ENCODE measurements at regions not wholly inside any gene's neighbourhood (a gene's known extent, or its start where the extent isn't known, plus 50 kb on each side); places are given as distances from the start of the nearest gene placed in this dataset.

GRCh38 chr16:55184052-55184451, 140.0 kb upstream of the IRX6 start:
- FAIRE-seq (no peak), ATAC-seq (no peak), DNase-seq (ENCODE audit: extremely low read depth in 1 of 4, low spot score in 3 of 4) (no peak)
- H3K9me1 ChIP-seq (ENCODE audit: control insufficient read depth, insufficient read depth, low read length): no peaks in the 10 kb centered on the region
- ChIA-PET CTCF (ENCODE audit: low intra/inter-chr PET ratio) (no interaction called here), POLR2A (no interaction called here)
- BruUV-seq (replicated peaks): no TSS peak
- TF ChIP-seq KLF10 (CRISPR knock-in tag; IDR thresholded peaks at IDR 0.05): no peak
- TF ChIP-seq UBTF (IDR thresholded peaks at IDR 0.05; ENCODE audit: borderline replicate concordance in 1 of 2, low read depth in 2 of 2, low read length in 2 of 2): no peak
- no peak for TF ChIP-seq TRIM24 (IDR thresholded peaks at IDR 0.05)
- no peak for TF ChIP-seq ZBTB12 (CRISPR knock-in tag; IDR thresholded peaks at IDR 0.05)
- TF ChIP-seq SRSF9 (IDR thresholded peaks at IDR 0.05; ENCODE audit: borderline replicate concordance, low read depth, low read length): no peak
- TF ChIP-seq ZNF184 (CRISPR knock-in tag; IDR thresholded peaks at IDR 0.05): no peak
- TF ChIP-seq E2F4 (CRISPR knock-in tag; IDR thresholded peaks at IDR 0.05; ENCODE audit: low read depth): no peak
- H3K79me2 ChIP-seq (ENCODE audit: control insufficient read depth, insufficient read depth, low read length): no peaks in the 10 kb centered on the region
- H3K9ac ChIP-seq (ENCODE audit: insufficient read depth in 1 of 2, low read depth in 2 of 2, low read length in 2 of 2): no peak overlapping the region
- H3K27me3 ChIP-seq (ENCODE audit: control insufficient read depth in 2 of 2, insufficient read depth in 2 of 2, low read length in 2 of 2): peaks cover 0 to 10% of the 10 kb centered on the region in 2 experiments; a peak in 2 of 5 replicates
- H3K4me2 ChIP-seq (ENCODE audit: insufficient read depth, low read length): no peak overlapping the region
- no peaks in the 10 kb centered on the region for H3K9me3 ChIP-seq (replicated peaks; ENCODE audit: control insufficient read depth, insufficient read depth, low read depth, low read length)
- in situ Hi-C loops (cut with MboI): no loop called here
- no peaks in the 10 kb centered on the region for H3K4me1 ChIP-seq (replicated peaks in 1 of 2; ENCODE audit: control insufficient read depth in 2 of 2, insufficient read depth in 2 of 2, low read length in 2 of 2)
- H3K4me3 ChIP-seq: no peak overlapping the region
- no peak overlapping the region for H2AFZ ChIP-seq (ENCODE audit: low read depth, low read length)
- 0 out of 2 replicates have a peak, but pooled peaks cover 3% of the 10 kb centered on the region for H4K20me1 ChIP-seq (replicated peaks; ENCODE audit: control insufficient read depth, insufficient read depth, low read length)
- no peak overlapping the region for H3K27ac ChIP-seq (ENCODE audit: extremely low read depth, low read depth, low read length)
- H3K36me3 ChIP-seq (ENCODE audit: control insufficient read depth, insufficient read depth, low read length): no peaks in the 10 kb centered on the region
- intact Hi-C loops (cut with micrococcal nuclease): no loop called here

All from K562 (cell line).